Kasumi-1 (cell line): ENCODE measurements at regions not wholly inside any gene's neighbourhood (a gene's known extent, or its start where the extent isn't known, plus 50 kb on each side); places are given as distances from the start of the nearest gene placed in this dataset.

Experiments
- DNase-seq, 2 experiments: peaks; one replicate each; lab custom pipeline; 2025; lab: John Stamatoyannopoulos, UW

DNA sequence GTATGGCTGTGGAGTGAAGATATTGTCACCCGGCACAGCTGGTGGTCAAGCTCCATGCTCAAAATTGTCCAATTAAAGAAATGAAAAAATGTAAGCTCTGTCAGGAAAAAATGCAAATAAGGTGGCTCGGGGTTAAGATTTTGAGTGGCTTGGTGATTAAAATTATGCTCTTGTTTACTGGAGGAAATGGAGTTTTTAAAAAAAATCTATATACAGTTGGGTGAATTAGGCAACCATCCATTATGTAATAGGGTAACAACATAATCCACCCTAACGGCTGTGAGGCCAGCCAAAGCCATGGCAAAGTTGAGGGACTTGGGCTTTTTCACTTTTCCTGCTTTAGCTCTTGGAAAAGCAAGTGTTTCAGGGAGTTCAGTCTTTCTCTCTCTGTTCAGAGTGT lies 260.8 kb upstream of the HABP2 start:
- no peak for DNase-seq

DNA sequence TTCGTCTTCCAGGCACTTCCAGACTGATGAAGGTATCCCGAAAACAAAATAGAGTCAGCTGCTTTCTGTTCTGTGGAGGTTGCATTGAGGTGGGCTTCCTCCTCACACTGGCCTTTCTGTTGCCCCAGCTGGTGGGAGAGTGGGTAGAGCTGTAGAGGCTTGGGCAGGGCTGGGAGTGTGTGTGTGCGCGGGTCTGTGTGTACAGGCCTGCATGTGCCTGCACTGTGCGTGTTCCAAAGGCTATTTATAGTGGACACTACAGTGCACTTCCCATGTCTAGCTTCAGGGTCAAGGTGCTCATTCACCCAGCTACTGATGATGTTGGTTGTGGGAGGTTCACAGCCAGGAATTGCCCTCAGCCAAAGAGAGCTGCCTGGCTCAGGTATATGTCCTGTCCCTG lies 260.1 kb upstream of the HABP2 start:
- no peak for DNase-seq

DNA sequence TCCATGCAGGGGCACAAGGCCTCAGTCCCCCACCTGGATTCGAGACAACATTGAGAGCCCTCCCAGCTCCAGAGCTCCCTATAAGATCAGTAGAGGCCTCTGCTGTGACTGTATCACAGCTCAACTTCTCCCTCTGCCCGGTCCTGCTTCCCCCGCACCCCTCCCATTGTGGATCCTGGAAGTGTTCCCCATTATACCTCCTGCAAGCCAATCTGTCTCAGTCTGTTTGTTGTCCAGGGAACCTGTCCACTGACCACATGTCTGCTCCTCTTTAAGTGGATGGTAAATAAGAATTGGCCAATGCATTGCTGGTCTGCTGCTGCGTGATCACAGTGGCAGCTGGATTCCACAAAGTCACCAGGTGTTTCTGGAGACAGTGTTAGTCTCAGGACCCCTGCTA lies 259.7 kb upstream of the HABP2 start:
- DNase-seq: no peak

DNA sequence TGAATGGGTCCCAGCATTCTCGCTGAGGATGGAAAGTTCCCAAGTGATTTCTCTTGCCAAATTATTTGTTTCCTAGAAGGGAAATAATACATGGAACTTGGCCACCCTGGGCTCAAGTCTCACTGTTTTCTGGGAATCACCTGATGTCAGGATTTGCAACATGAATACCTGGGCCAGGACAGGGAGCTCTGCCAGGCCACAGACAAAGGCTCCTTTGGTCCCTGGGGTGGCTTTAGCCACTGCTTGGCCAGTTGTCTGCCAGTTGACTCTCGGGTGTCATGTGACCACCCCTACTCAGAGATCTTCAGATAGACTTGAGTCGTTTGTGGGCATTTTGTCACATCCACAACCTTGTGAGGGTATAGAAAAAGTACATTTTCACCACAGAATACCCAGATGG lies 258.0 kb upstream of the HABP2 start:
- no peak for DNase-seq

DNA sequence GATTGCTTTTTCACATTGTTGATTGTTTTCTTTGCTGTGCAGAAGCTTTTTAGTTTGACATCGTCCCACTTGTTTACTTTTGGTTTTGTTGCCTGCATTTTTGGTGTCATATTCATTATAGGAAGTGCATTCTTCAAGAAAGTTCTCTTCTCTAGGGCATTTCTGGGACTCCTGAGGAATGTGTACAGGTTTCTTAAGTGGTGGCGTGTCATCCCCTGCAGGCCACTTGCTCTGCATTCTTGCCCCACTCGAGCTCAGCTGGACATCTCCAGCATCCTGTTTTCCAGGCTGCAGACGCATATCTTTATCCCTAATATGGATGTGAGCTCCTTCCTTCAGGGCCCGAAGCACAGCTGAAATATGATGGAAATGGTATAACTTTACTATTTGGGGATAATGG lies 255.6 kb upstream of the HABP2 start:
- no peak for DNase-seq

DNA sequence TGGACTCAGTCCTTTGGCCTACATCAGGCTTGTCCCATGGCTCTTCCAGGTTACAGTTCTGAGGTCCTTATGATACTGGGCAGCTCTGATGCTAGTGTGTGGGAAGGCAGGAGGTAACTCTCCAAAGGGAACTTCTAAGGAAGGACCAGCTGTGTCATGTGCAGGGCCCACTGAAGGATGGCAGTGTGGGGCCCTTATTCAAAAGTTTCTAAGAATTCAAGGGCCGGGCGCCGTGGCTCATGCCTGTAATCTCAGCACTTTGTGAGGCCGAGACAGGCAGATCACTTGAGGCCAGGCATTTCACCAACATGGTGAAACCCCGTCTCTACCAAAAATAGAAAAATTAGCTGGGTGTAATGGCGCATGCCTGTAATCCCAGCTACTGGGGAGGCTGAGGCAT lies 254.2 kb upstream of the HABP2 start:
- DNase-seq: no peak

DNA sequence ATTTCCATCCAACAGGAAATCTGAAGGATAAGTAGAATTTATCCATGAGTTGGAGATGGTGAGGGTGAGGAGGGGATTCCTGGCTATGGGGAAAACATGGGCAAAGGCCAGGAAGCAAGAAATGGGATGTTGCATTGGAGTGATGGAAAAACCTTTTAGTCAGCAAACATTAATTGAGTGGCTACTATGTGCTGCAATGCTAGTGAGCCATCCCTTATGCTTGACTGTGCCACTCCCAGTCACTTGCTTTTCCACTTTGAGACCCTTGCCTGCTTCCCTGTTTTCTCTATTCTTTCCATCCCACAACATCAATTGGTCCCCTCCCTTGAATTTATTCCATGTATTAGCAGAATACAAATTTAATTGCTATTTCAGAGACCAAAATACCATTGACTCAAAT lies 252.7 kb upstream of the HABP2 start:
- DNase-seq: no peak

DNA sequence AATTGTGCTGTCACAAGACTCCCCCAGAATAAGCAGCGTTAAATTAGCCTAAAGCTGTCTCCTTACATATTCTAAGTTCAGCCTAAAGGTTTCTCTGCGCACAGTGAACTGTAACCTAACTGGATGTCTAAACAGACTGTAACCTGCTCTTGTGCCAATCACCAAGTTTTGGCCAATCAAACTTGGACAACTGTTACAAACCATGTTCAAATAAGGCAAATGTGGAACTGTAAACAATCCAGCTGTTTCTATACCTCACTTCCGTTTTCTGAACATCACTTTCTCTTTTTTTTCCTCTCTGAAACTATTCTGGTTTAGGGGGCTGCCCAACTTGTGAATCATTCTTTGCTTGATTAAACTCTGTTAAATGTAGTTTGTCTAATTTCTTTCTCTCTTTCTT lies 252.2 kb upstream of the HABP2 start:
- DNase-seq: no peak

DNA sequence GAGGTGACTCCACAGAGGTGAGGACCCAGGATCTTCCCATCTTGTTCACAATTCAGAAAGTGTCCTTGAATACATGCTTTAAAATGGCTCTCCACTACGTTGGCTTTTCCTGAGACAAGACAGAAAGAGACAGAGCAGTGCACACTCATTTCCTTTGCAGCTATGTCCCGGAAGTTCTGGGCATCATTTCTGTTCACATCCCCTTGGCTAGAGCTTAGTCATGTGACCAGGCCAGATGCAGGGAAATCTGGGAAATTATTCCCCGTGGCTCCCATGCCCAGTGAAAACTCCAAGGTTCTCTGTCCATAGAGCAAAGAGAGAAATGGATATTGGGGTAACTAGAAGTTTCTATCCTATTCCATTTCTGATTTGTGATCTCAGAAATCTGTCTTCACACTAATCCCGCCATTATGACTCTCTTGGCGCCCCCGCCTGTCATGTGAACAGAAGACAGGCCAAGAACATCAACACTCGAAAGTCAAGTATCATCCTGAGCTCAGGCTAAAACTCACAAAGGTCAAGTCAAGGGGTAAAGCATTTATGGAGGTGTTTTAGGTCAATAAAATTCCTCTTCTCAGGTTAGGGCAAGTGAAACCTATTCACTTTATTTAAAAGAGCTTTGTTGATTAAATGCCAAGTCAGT lies 251.4 kb upstream of the HABP2 start:
- DNase-seq: peak; percentile 13 to 43

DNA sequence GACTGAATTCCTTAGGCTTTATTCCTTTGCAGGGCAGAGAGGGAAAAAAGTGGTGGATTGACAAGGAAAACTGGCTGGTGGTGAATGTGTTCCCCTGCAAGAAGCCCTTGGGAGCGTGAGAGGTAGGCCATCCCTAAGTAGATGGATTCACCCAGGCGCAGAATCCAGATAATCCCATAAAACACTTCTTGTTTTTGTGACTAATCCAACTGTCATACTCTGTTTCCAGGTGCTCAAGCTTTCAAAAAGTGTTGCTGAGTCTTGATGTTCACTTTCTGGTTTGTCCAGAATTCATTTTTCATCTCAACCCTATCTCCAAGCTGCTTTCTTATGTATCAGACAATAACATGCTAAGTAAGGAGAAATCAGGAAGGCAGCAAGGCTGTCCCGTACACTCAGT lies 250.8 kb upstream of the HABP2 start:
- no peak for DNase-seq

DNA sequence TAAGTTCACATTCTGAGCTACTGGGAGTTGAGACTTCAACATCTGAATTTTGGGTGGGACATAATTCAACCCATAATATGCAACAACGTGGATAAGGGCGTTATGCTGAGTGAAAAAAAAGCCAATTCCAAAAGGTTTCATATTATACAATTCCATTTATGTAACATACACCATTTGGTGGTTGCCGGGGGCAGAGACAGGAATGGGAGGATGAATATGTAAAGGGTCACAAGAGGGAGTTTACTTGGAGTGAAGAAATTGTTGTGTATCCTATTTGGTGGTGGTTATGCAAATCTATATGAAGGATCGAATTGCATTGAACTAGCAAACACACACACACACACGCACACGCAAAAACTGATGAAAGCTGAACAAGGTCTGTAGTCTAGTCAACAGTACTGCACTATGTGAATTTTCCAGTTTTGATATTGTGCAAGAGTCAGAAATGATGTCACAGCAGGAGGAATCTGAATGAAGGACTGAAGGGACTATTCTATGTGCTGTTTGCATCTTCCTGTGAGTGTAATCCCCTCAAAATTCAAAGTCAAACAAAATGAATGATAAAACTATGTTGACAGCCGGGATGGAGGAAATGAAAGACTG lies 249.2 kb upstream of the HABP2 start:
- DNase-seq: no peak

DNA sequence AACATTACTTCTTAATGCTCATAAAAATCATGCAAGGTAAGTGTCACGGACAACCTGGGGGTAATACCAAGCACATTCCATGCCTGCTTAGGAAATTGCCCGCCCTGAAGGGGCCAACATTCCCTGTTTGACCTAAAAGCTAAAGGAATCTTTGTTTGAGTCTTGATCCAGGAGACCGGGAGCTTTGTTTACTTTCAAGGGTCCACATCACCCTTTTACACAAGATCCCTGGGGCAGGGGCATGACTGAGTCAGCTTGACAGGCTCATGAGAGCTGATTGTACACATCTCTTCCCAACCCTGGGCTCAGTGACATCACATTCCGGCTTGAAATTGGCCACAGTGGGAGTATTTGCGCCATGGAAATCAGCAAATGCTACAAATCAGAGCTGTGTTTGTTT lies 248.1 kb upstream of the HABP2 start:
- no peak for DNase-seq

DNA sequence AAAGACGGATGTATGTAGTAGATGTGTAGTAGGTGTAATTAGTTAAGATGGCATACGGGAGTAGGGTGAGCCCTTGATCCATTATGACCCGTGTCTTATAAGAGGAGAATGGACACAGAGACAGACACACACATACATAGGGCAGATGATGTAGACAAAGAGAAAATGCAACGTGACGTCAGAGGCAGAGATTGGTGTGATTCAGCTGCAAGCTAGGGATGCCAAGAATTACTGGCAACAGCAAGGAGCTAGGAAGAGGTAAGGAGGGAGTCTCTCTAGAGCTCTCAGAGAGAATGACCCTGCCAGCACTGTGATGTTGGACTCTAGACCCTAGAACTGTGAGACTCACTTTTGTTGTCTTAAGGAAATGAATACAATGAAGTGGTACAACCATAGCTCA lies 247.0 kb upstream of the HABP2 start:
- DNase-seq: no peak

DNA sequence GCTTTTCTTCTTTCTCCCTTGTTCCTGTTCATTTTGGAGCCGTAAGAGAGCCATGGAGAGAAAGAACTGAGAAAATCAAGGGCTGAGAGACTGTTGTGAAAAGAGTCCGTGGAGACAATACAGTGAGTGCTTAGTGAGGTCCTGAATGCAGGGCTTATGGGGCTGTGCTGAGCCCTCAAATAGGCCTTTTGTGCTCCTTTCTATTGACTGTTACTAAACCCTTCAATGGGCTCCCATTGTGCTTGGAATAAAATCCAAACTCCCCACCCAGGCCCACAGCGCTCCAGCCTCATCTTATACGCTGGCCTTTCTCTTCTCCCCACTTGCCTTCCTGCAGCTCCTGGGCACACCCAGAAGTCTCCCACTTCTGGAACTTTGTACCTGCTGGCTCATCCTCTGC lies 243.1 kb upstream of the HABP2 start:
- no peak for DNase-seq

DNA sequence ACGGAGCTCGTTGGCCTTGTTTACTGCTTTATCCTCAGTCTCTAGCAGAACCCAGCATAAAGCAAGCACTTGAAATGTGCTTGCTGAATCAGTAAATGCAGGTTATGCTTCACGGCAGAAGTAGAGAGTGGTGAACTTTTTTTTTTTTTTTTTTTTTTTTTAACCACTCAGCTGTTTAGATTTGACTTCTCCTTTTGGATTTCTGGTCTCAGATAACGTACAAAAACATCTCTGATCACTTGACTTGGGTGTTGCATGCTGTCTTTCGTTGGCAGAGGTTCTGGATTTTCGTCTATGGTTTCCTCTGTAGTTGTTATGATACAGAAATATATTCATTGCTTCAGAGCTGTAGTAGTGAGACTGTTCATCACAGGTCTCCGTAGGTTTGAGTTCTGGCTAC lies 242.5 kb upstream of the HABP2 start:
- DNase-seq: peak in 1 of 2 experiments; percentile 39

DNA sequence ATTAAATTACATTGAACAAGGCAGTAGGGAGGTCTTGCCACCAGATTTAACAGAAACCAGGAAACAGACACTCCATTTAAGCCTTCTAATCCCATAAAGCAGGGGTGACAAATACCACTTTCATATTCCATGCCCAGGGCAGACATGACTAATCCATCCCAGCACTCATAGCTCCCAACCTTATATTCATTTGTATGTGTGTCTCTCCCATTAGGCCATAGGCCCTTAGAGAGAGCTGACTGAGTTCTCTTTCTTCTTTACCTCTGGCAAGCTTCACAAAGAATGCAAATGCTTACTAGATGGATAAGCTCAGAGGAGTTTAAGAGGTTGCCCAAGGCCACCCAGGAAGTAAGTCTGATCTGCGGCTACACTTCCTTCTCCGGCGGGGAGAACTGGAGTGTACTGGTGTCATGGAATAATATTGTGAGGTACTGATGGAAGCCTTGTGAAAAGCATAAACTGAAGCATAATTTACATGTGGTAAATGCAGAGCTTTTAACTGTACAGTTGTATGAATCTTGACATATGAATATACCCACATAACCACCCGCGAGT lies 239.7 kb upstream of the HABP2 start:
- no peak for DNase-seq

DNA sequence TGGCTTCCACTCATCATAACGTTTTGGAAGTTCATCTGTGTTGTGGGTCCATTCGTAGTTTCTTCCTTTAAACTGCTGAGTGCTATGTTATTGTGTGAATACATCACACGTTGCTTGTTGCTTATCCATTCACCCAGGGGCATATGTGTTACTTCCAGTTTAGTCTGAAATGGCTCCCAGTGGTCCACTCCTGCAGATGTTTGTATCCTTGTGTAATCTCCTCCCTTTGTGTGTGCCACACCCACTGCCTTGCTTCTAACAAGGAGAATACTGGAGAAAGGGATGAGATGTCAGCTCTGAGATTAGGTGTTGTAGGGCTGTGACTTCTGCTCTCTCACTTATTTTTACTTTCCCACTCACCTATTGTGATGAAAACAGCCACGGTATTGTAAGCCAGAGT lies 239.1 kb upstream of the HABP2 start:
- no peak for DNase-seq

DNA sequence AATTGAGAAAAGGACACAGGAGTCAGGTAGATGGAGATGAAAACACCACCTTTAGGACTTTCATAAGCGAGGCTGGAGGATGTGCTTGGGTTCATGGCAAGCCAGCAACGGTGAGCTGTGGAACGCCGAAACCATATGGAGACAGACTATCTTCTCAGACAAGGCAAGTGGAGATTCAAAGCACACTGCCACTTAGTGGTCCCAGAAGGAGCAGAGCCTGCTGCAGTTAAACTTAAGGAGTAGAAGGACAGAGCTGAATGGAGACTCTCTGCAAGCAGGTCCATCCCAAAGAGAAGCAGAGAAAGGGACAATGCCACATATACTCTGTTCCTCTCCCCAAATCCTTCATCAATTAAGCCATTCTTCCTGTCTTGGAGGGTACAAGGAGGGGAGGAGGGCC lies 236.3 kb upstream of the HABP2 start:
- peak in 1 of 2 experiments; percentile 20 for DNase-seq

DNA sequence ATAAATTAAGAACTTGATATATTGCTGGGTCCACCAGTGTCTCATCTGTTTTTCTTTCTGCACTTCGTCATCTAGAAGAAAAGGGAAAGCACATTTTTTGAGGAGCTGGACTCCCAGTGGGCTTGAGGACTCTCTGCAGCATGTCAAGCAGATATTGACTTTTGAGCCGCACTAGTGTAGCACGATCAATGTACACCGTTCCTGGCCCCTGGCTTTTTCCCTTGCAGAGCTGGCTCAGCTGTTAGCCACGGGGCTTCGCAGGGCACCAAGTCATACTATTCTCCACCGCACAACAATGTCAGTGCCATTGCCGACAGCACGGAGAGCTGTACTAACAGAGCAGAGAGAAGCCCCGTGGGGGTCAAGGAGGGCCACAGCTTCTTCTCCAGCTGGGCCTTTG lies 235.4 kb upstream of the HABP2 start:
- DNase-seq: no peak

DNA sequence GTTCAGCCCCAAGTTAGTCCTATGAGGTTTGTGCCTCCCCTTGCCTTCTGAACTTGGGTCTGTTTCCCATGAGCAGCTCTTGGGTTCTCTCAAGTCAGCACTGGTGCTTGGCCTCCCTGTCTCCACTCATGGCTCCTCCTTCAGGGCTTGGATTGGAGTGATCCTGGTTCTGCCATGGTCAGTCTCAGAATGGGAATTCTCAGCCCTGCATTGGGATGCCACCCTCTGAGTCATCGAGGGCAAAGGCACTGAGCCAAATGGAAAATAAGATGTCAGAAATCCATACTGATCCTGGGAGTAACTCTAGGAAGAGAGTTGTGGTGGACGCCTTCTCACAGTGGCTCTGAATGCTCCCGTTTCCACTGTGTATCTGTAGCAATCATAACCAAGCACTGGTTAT lies 233.4 kb upstream of the HABP2 start:
- no peak for DNase-seq

DNA sequence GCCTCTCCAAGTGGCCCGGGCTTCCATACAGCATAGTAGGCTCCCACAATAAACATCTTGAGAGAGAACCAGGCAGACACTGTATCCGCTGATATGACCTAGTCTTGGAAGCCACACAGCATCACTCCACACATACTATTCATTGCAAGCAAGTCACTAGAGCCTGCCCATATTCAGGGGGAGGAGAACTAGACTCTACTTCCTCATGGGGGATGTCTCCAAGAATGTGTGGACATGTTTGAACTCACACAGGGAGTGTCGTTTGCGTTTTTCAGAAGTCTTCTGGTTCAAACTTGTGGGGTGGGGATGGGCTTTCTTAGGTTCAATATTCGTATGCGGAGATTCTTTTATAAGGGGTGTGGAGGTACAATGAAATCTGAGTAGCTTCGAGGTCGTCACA lies 232.6 kb upstream of the HABP2 start:
- DNase-seq: peak in 1 of 2 experiments; percentile 17

DNA sequence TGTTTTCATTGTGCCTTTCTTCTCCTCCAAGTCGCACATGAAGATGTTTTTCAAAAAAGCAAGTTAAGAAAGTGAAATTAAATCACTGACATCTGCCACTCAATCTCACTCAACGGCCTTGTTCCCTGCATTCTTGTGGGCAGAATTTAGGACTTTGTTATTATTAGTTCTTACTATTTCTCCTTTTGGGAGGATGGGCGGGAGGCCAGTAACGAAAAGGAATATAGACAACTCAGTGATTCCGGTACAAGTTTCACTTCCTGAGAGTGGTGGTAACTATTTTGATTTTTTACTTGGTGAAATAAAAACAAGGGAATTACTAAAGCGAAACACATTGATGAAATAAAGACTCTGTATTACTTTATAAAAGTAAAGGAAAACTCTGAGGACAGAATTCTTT lies 231.9 kb upstream of the HABP2 start:
- DNase-seq: no peak

DNA sequence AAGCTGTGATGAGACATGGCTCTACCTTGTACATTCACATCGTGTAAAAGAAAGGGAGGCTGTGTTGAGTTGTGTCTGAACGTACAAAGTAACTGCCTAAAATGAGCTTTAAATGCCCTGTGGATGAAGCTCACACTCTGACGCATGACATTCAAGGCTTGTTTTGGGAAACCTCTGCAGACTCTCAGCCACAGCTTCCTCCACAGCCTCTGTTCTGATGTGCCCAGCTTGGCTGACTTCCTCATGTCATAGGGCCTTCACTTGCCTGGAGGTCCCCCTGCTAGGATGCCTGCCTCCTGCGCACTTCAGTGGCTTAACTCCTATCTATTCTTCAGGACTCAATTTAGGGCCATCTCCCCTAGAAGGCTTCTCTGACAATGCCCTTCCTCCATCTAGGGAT lies 230.0 kb upstream of the HABP2 start:
- DNase-seq: peak; percentile 91 to 92

DNA sequence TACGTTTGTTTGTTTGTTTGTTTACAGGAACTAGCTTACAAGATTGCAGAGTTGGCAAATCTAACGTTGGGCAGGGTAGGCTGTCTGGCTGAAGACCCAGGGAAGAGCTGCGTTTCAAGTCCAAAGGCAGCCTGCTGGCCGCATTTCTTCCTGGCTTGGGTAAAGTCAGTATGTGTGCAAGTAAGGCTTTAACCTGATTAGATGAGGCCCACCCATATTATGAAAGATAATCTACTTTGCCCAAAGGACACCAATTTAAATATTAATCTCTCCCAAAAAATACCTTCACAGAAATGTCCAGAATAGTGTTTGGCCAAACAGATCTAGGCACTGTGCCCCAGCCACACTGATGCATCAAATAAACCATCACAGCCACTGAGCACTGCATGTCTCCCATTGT lies 228.9 kb upstream of the HABP2 start:
- DNase-seq: no peak
